ENCODE measurements at regions not wholly inside any gene's neighbourhood (a gene's known extent, or its start where the extent isn't known, plus 50 kb on each side); places are given as distances from the start of the nearest gene placed in this dataset.

DNA sequence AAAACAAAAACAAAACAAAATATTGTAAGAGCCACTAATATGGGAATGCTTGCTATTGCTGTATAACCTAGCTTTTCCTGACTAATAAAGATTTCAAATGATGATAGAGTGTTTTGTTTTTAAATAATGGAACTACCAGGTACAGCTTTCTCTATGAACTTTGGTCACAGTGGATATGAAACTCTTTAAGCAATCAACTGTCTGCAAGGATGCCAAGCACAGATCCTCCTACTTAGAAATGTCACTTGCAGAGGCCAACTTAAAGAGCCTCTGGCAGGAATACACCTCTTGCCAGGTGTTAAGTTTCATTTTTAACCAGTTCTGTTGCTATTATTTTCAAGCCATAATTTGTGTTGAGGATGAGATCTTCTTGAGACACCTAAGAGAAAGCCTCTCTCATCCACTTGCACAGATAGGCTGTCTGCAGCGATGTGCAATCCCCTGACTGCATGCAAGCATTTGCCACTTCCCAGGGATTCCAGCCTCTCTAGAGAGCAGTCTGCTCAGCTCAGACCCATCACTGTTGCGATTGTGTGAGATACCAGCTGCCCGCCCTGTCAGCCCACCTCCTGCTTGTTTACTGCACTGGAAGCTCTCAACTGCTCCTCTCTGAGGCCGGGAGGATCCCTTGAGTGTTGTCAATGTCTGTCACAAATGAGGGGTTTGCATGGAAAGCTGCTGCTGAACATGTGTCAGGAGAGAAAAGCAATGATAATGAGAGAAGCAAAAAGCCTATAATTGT lies 86.1 kb upstream of the SCG2 start (continued):
- TF ChIP-seq, protein P1, sequence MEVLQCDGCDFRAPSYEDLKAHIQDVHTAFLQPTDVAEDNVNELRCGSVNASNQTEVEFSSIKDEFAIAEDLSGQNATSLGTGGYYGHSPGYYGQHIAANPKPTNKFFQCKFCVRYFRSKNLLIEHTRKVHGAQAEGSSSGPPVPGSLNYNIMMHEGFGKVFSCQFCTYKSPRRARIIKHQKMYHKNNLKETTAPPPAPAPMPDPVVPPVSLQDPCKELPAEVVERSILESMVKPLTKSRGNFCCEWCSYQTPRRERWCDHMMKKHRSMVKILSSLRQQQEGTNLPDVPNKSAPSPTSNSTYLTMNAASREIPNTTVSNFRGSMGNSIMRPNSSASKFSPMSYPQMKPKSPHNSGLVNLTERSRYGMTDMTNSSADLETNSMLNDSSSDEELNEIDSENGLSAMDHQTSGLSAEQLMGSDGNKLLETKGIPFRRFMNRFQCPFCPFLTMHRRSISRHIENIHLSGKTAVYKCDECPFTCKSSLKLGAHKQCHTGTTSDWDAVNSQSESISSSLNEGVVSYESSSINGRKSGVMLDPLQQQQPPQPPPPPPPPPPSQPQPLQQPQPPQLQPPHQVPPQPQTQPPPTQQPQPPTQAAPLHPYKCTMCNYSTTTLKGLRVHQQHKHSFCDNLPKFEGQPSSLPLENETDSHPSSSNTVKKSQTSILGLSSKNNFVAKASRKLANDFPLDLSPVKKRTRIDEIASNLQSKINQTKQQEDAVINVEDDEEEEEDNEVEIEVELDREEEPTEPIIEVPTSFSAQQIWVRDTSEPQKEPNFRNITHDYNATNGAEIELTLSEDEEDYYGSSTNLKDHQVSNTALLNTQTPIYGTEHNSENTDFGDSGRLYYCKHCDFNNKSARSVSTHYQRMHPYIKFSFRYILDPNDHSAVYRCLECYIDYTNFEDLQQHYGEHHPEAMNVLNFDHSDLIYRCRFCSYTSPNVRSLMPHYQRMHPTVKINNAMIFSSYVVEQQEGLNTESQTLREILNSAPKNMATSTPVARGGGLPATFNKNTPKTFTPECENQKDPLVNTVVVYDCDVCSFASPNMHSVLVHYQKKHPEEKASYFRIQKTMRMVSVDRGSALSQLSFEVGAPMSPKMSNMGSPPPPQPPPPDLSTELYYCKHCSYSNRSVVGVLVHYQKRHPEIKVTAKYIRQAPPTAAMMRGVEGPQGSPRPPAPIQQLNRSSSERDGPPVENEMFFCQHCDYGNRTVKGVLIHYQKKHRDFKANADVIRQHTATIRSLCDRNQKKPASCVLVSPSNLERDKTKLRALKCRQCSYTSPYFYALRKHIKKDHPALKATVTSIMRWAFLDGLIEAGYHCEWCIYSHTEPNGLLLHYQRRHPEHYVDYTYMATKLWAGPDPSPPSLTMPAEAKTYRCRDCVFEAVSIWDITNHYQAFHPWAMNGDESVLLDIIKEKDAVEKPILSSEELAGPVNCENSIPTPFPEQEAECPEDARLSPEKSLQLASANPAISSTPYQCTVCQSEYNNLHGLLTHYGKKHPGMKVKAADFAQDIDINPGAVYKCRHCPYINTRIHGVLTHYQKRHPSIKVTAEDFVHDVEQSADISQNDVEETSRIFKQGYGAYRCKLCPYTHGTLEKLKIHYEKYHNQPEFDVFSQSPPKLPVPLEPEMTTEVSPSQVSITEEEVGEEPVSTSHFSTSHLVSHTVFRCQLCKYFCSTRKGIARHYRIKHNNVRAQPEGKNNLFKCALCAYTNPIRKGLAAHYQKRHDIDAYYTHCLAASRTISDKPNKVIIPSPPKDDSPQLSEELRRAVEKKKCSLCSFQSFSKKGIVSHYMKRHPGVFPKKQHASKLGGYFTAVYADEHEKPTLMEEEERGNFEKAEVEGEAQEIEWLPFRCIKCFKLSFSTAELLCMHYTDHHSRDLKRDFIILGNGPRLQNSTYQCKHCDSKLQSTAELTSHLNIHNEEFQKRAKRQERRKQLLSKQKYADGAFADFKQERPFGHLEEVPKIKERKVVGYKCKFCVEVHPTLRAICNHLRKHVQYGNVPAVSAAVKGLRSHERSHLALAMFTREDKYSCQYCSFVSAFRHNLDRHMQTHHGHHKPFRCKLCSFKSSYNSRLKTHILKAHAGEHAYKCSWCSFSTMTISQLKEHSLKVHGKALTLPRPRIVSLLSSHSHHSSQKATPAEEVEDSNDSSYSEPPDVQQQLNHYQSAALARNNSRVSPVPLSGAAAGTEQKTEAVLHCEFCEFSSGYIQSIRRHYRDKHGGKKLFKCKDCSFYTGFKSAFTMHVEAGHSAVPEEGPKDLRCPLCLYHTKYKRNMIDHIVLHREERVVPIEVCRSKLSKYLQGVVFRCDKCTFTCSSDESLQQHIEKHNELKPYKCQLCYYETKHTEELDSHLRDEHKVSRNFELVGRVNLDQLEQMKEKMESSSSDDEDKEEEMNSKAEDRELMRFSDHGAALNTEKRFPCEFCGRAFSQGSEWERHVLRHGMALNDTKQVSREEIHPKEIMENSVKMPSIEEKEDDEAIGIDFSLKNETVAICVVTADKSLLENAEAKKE (CRISPR knock-in tag; IDR thresholded peaks at IDR 0.05): no peak
- no peak for TF ChIP-seq JUNB (IDR thresholded peaks at IDR 0.05; ENCODE audit: unreplicated experiment)
- no peak for TF ChIP-seq ZNF114 (CRISPR knock-in tag; IDR thresholded peaks at IDR 0.05)
- TF ChIP-seq, protein P2, sequence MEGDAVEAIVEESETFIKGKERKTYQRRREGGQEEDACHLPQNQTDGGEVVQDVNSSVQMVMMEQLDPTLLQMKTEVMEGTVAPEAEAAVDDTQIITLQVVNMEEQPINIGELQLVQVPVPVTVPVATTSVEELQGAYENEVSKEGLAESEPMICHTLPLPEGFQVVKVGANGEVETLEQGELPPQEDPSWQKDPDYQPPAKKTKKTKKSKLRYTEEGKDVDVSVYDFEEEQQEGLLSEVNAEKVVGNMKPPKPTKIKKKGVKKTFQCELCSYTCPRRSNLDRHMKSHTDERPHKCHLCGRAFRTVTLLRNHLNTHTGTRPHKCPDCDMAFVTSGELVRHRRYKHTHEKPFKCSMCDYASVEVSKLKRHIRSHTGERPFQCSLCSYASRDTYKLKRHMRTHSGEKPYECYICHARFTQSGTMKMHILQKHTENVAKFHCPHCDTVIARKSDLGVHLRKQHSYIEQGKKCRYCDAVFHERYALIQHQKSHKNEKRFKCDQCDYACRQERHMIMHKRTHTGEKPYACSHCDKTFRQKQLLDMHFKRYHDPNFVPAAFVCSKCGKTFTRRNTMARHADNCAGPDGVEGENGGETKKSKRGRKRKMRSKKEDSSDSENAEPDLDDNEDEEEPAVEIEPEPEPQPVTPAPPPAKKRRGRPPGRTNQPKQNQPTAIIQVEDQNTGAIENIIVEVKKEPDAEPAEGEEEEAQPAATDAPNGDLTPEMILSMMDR (conservative IDR thresholded peaks at IDR 0.05; ENCODE audit: low read depth in 2 of 2): no peak
- no peak for TF ChIP-seq EZH2 (IDR thresholded peaks at IDR 0.05; ENCODE audit: low read depth, unreplicated experiment)

DNA sequence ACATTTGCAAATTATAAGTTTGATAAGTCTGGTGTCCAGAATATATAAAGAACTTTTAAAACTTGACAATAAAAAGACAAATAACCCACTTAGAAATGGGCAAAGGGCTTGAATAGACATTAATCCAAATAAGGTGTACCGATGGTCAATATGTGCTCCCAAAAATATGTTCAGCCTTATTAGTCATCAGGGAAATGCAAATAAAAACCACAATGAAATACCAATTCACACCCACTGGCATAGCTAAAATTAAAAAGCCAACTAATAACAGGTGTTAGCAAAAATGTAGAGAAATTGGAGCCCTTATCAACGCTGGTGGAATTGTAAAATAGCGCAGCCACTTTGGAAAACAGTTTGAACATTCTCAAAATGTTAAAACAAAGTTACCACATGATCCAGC lies 79.0 kb upstream of the SCG2 start:
- Histone ChIP-seq H3K9me2 (ENCODE audit: insufficient read depth) (no peaks in the 10 kb centered on the region), H3K27ac (ENCODE audit: low read depth) (no peak overlapping the region), H2AFZ (no peak overlapping the region), H3K4me3 (no peak overlapping the region), H3K27me3 (ENCODE audit: insufficient read depth) (no peaks in the 10 kb centered on the region), H3K4me1 (ENCODE audit: insufficient read depth) (no peaks in the 10 kb centered on the region), H4K20me1 (replicated peaks; ENCODE audit: insufficient read depth) (no peaks in the 10 kb centered on the region), H3K4me2 (no peak overlapping the region), H3K79me2 (replicated peaks; ENCODE audit: insufficient read depth) (no peaks in the 10 kb centered on the region), H3F3A (replicated peaks; ENCODE audit: low read depth) (no peaks in the 10 kb centered on the region), H3K36me3 (ENCODE audit: insufficient read depth) (no peaks in the 10 kb centered on the region)
- Mint-ChIP-seq H3K4me1 (no peaks in the 10 kb centered on the region), H3K9me3 (no peaks in the 10 kb centered on the region), H3K27me3 (ENCODE audit: insufficient read depth, low read depth, poor library complexity) (no peaks in the 10 kb centered on the region), H3K36me3 (ENCODE audit: low read depth) (no peaks in the 10 kb centered on the region), H3K27ac (no peak overlapping the region), H3K4me3 (no peak overlapping the region)
- no peak for ATAC-seq
- TF ChIP-seq, protein P2 (conservative IDR thresholded peaks at IDR 0.05; ENCODE audit: low read depth in 2 of 2): no peak
- TF ChIP-seq EZH2phosphoT487 (IDR thresholded peaks at IDR 0.05; ENCODE audit: unreplicated experiment) (no peak), STAT1 (IDR thresholded peaks at IDR 0.05; ENCODE audit: unreplicated experiment) (no peak), POLR2AphosphoS5 (IDR thresholded peaks at IDR 0.05; ENCODE audit: low read depth) (no peak)
- TF ChIP-seq, protein P3, sequence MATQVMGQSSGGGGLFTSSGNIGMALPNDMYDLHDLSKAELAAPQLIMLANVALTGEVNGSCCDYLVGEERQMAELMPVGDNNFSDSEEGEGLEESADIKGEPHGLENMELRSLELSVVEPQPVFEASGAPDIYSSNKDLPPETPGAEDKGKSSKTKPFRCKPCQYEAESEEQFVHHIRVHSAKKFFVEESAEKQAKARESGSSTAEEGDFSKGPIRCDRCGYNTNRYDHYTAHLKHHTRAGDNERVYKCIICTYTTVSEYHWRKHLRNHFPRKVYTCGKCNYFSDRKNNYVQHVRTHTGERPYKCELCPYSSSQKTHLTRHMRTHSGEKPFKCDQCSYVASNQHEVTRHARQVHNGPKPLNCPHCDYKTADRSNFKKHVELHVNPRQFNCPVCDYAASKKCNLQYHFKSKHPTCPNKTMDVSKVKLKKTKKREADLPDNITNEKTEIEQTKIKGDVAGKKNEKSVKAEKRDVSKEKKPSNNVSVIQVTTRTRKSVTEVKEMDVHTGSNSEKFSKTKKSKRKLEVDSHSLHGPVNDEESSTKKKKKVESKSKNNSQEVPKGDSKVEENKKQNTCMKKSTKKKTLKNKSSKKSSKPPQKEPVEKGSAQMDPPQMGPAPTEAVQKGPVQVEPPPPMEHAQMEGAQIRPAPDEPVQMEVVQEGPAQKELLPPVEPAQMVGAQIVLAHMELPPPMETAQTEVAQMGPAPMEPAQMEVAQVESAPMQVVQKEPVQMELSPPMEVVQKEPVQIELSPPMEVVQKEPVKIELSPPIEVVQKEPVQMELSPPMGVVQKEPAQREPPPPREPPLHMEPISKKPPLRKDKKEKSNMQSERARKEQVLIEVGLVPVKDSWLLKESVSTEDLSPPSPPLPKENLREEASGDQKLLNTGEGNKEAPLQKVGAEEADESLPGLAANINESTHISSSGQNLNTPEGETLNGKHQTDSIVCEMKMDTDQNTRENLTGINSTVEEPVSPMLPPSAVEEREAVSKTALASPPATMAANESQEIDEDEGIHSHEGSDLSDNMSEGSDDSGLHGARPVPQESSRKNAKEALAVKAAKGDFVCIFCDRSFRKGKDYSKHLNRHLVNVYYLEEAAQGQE (IDR thresholded peaks at IDR 0.05; ENCODE audit: unreplicated experiment): no peak
- DNase-seq (ENCODE audit: low spot score): no peak

Measured in GM23338 (cell line).